K562 (cell line): ENCODE measurements at regions not wholly inside any gene's neighbourhood (a gene's known extent, or its start where the extent isn't known, plus 50 kb on each side); places are given as distances from the start of the nearest gene placed in this dataset.

Experiments
- ATAC-seq: fragments of 200-7000 bp; cut with Tn5 transposase; 3 replicates; pipeline ENCODE4 v1.9.1; 2020; ENCODE audit warnings: moderate library complexity
- BruUV-seq: library from RNA; stranded (reverse); fragments of 400-500 nt; replicated peaks from 2 replicates; lab custom pipeline; 2021; lab: Mats Ljungman, UMichigan
- CTCF ChIA-PET: fragments of 300-600 bp; formaldehyde crosslinking; extraction: SDS; loops from one replicate; lab custom pipeline; 2021; ENCODE audit warnings: low intra/inter-chr PET ratio; lab: Yijun Ruan, JAX
- POLR2A ChIA-PET: fragments of 300-600, 350-650 bp; sonication (Branson Sonifier 250); formaldehyde crosslinking; extraction: SDS; loops from one replicate; lab custom pipeline; 2021; ENCODE audit warnings: antibody characterized with exemption, inconsistent platforms; lab: Yijun Ruan, JAX
- DNase-seq, 4 experiments: peaks; one replicate each; pipeline versions ENCODE4 v3.0.0 to v3.0.0-alpha.2; 2011 to 2018; ENCODE audit warnings: low spot score in 3 of 4, mixed read lengths in 3 of 4; ENCODE audit errors: extremely low read depth in 1 of 4
- FAIRE-seq: peaks from 2 replicates; lab custom pipeline; 2011; peaks lifted over from hg19 to GRCh38; lab: Jason Lieb, UNC
- H2AFZ ChIP-seq: 2 replicates; pipeline ENCODE4 v1.6.0; 2011; ENCODE audit warnings: low read depth, low read length, control low read depth, inconsistent platforms
- H3K27ac ChIP-seq: fragments of 200-600 bp; 3 replicates; pipeline ENCODE4 v1.8.0; 2011; ENCODE audit warnings: low read depth, mild to moderate bottlenecking, control low read depth, inconsistent platforms, low read length, moderate library complexity, mixed read lengths; ENCODE audit errors: extremely low read depth
- H3K27me3 ChIP-seq, 2 experiments: fragments of 300-600 bp in 1 of 2; 2 replicates in 1 of 2; 3 replicates in 1 of 2; pipeline versions ENCODE4 v1.6.0 to v1.8.0; 2011; ENCODE audit warnings: inconsistent platforms in 2 of 2, low read length in 2 of 2, mild to moderate bottlenecking in 1 of 2, mixed read lengths in 1 of 2, moderate library complexity in 1 of 2; ENCODE audit not compliant: control insufficient read depth in 2 of 2, insufficient read depth in 2 of 2
- H3K36me3 ChIP-seq: fragments of 300-600 bp; 3 replicates; pipeline ENCODE4 v1.8.0; 2011; ENCODE audit warnings: mild to moderate bottlenecking, low read length, inconsistent platforms; ENCODE audit not compliant: control insufficient read depth, insufficient read depth
- H3K4me1 ChIP-seq, 2 experiments: fragments of 200-600 bp in 1 of 2; replicated peaks in 1 of 2; 2 replicates in 1 of 2; 3 replicates in 1 of 2; pipeline versions ENCODE4 v1.5.1 to v1.8.0; 2011; ENCODE audit warnings: inconsistent platforms in 2 of 2, low read length in 2 of 2, mild to moderate bottlenecking in 1 of 2, mixed read lengths in 1 of 2, moderate library complexity in 1 of 2; ENCODE audit not compliant: control insufficient read depth in 2 of 2, insufficient read depth in 2 of 2
- H3K4me2 ChIP-seq: 2 replicates; pipeline ENCODE4 v1.6.1; 2011; ENCODE audit warnings: low read length, control low read depth, inconsistent platforms, mixed read lengths; ENCODE audit not compliant: insufficient read depth
- H3K4me3 ChIP-seq: fragments of 200-600 bp; sonication (generic), shearing (Covaris generic); 2 replicates; pipeline ENCODE4 v1.5.1; 2016; ENCODE audit warnings: control low read depth, inconsistent platforms
- H3K79me2 ChIP-seq: fragments of 200-600 bp; 3 replicates; pipeline ENCODE4 v1.8.0; 2011; ENCODE audit warnings: low read length, inconsistent platforms; ENCODE audit not compliant: control insufficient read depth, insufficient read depth
- H3K9ac ChIP-seq, 2 experiments: 2 replicates each; pipeline versions ENCODE4 v1.6.0 to v1.6.1; 2011; ENCODE audit warnings: low read depth in 2 of 2, low read length in 2 of 2, control low read depth in 1 of 2, inconsistent platforms in 1 of 2, mild to moderate bottlenecking in 1 of 2, mixed read lengths in 1 of 2; ENCODE audit not compliant: insufficient read depth in 1 of 2
- H3K9me1 ChIP-seq: one replicate; pipeline ENCODE4 v1.6.0; 2011; ENCODE audit warnings: inconsistent platforms, mild to moderate bottlenecking, low read length, moderate library complexity; ENCODE audit not compliant: control insufficient read depth, insufficient read depth
- H3K9me3 ChIP-seq: replicated peaks from 2 replicates; pipeline ENCODE4 v1.5.1; 2011; ENCODE audit warnings: low read depth, low read length, inconsistent platforms; ENCODE audit not compliant: control insufficient read depth, insufficient read depth
- H4K20me1 ChIP-seq: replicated peaks from 2 replicates; pipeline ENCODE4 v1.6.1; 2011; ENCODE audit warnings: low read length, inconsistent platforms, mixed read lengths; ENCODE audit not compliant: control insufficient read depth, insufficient read depth
- HDAC6 ChIP-seq: IDR thresholded peaks from 2 replicates; pipeline ENCODE4 v1.6.1; 2012; ENCODE audit warnings: low read depth, mild to moderate bottlenecking, control low read depth, inconsistent platforms, low read length, moderate library complexity
- NFXL1 ChIP-seq: fragments of 450-650 bp; formaldehyde crosslinking; IDR thresholded peaks from 2 replicates; pipeline ENCODE4 v1.4.0; 2021; ENCODE audit warnings: mild to moderate bottlenecking
- RBM39 ChIP-seq: fragments of 200-400 bp; formaldehyde crosslinking; optimal IDR thresholded peaks from 2 replicates; pipeline ENCODE3; 2018; ENCODE audit warnings: low read depth, low read length
- TCF7 ChIP-seq: sonication (generic); IDR thresholded peaks from 2 replicates; pipeline ENCODE4 v1.6.1; 2016; ENCODE audit warnings: antibody characterized with exemption, borderline replicate concordance
- ZNF263 ChIP-seq: sonication (generic); formaldehyde crosslinking; IDR thresholded peaks from 2 replicates; pipeline ENCODE4 v1.8.0; 2022; ENCODE audit warnings: mild to moderate bottlenecking, missing genetic modification reagents, borderline replicate concordance
- WGBS: fragments of 100-300 bp; shearing (Covaris generic); methylation state at CpG from one replicate; pipeline ENCODE4 v1.1.6; 2016; ENCODE audit warnings: low coverage, mixed read lengths; ENCODE audit not compliant: insufficient coverage; ENCODE audit errors: missing lambda C conversion rate; 5-methylcytosine and 5-hydroxymethylcytosine counted together
- in situ Hi-C: fragments of 300-500 bp; cut with MboI; formaldehyde crosslinking; loops from 4 replicates; pipeline ENCODE4 v1.15.0; 2018; ENCODE audit warnings: inconsistent platforms, mixed read lengths
- intact Hi-C: fragments of 100-400 bp; cut with micrococcal nuclease; formaldehyde crosslinking; loops from 2 replicates; pipeline ENCODE4 v1.14.2; 2022
- TF ChIP-seq, protein P1 (sequence below): sonication (generic); formaldehyde crosslinking; IDR thresholded peaks from 2 replicates; pipeline ENCODE4 v1.9.0; 2022; ENCODE audit warnings: mild to moderate bottlenecking, missing genetic modification reagents
- TF ChIP-seq, protein P2 (sequence below): fragments of 250-450 bp; sonication (Bioruptor Pico); IDR thresholded peaks from 2 replicates; pipeline ENCODE4 v1.4.0; 2020; ENCODE audit warnings: borderline replicate concordance
- TF ChIP-seq, protein P3 (sequence below): fragments of 250-450 bp; sonication (Bioruptor Pico); IDR thresholded peaks from 2 replicates; pipeline ENCODE4 v1.8.0; 2022; ENCODE audit warnings: moderate library complexity, mild to moderate bottlenecking, inconsistent platforms

DNA sequence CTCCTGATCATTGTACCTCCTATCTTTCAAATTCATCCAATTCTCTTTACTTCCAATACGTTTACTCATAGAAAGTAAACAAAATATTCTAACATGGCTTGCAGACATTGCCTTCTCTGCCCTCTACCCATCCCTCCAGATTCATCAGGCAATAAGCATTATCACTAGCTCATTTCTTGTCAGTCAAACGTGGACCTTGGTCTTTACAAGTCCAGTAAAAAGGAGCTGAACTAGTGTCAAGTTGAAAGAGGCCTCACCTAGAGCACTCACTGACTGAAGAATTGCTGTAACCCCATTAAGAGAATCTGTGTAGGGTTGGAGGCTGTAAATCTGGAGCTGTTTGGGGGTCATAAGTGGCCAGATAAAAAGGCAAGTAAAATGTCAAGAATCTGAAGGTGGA is 435.0 kb upstream of the CCDC179 start:
- DNase-seq (no peak), FAIRE-seq (no peak), ATAC-seq (no peak)
- Histone ChIP-seq H3K36me3 (no peaks in the 10 kb centered on the region), H3K79me2 (no peaks in the 10 kb centered on the region), H3K9me1 (no peaks in the 10 kb centered on the region), H4K20me1 (no peaks in the 10 kb centered on the region), H3K4me3 (no peak overlapping the region), H3K9ac (no peak overlapping the region), H3K9me3 (no peaks in the 10 kb centered on the region), H3K27me3 (no peaks in the 10 kb centered on the region), H2AFZ (no peak overlapping the region), H3K27ac (no peak overlapping the region), H3K4me1 (no peaks in the 10 kb centered on the region), H3K4me2 (no peak overlapping the region)
- TF ChIP-seq, protein P1, sequence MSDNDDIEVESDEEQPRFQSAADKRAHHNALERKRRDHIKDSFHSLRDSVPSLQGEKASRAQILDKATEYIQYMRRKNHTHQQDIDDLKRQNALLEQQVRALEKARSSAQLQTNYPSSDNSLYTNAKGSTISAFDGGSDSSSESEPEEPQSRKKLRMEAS (CRISPR knock-in tag) = no peak
- TF ChIP-seq, protein P2, sequence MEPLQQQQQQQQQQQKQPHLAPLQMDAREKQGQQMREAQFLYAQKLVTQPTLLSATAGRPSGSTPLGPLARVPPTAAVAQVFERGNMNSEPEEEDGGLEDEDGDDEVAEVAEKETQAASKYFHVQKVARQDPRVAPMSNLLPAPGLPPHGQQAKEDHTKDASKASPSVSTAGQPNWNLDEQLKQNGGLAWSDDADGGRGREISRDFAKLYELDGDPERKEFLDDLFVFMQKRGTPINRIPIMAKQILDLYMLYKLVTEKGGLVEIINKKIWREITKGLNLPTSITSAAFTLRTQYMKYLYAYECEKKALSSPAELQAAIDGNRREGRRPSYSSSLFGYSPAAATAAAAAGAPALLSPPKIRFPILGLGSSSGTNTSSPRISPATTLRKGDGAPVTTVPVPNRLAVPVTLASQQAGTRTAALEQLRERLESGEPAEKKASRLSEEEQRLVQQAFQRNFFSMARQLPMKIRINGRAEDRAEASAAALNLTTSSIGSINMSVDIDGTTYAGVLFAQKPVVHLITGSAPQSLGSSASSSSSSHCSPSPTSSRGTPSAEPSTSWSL (CRISPR knock-in tag) = no peak
- TF ChIP-seq, protein P3, sequence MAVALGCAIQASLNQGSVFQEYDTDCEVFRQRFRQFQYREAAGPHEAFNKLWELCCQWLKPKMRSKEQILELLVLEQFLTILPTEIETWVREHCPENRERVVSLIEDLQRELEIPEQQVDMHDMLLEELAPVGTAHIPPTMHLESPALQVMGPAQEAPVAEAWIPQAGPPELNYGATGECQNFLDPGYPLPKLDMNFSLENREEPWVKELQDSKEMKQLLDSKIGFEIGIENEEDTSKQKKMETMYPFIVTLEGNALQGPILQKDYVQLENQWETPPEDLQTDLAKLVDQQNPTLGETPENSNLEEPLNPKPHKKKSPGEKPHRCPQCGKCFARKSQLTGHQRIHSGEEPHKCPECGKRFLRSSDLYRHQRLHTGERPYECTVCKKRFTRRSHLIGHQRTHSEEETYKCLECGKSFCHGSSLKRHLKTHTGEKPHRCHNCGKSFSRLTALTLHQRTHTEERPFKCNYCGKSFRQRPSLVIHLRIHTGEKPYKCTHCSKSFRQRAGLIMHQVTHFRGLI (CRISPR knock-in tag) = no peak
- TF ChIP-seq RBM39 (no peak), ZNF263 (CRISPR knock-in tag) (no peak), TCF7 (no peak), HDAC6 (no peak), NFXL1 (CRISPR knock-in tag) (no peak)
- in situ Hi-C loops (no loop called here), intact Hi-C loops (no loop called here)
- CTCF ChIA-PET = no interaction called here
- no TSS peak for BruUV-seq
- POLR2A ChIA-PET = no interaction called here
- WGBS = 0% methylated on average over 2 of the region's 2 CpGs
